Lower leg skin (tissue), 3 donors: ENCODE measurements at regions not wholly inside any gene's neighbourhood (a gene's known extent, or its start where the extent isn't known, plus 50 kb on each side); places are given as distances from the start of the nearest gene placed in this dataset.

Source experiments
- CTCF ChIP-seq, 3 donors: fragments of 450-650 bp; IDR thresholded peaks; one replicate each; pipeline ENCODE4 v1.5.1; 2016; ENCODE audit warnings: antibody characterized with exemption in 3 of 3, mild to moderate bottlenecking in 3 of 3, moderate library complexity in 2 of 3
- POLR2A ChIP-seq, 2 donors: fragments of 450-650 bp; IDR thresholded peaks; one replicate each; pipeline ENCODE4 v1.6.1; 2016 to 2017; ENCODE audit warnings: antibody characterized with exemption in 2 of 2, mild to moderate bottlenecking in 1 of 2, moderate library complexity in 1 of 2

- TF ChIP-seq CTCF (IDR thresholded peaks at IDR 0.05) (no peak), POLR2A (IDR thresholded peaks at IDR 0.05) (no peak)
These were observed 183.5 kb downstream of the CHD9NB start for GRCh38 chr16:52869243-52869642.
